NCI-H69 (cell line): ENCODE measurements at regions not wholly inside any gene's neighbourhood (a gene's known extent, or its start where the extent isn't known, plus 50 kb on each side); places are given as distances from the start of the nearest gene placed in this dataset.
A peak's percentile ranks its signal among the peaks of the same experiment; 100 is the strongest.
"Not testable (repeated sequence)": the region's sequence is repeated elsewhere in the genome, so short reads cannot be mapped to it uniquely, and the experiment has no call there.

Source experiments
- DNase-seq: peaks from one replicate; lab custom pipeline; 2025; lab: John Stamatoyannopoulos, UW

DNA sequence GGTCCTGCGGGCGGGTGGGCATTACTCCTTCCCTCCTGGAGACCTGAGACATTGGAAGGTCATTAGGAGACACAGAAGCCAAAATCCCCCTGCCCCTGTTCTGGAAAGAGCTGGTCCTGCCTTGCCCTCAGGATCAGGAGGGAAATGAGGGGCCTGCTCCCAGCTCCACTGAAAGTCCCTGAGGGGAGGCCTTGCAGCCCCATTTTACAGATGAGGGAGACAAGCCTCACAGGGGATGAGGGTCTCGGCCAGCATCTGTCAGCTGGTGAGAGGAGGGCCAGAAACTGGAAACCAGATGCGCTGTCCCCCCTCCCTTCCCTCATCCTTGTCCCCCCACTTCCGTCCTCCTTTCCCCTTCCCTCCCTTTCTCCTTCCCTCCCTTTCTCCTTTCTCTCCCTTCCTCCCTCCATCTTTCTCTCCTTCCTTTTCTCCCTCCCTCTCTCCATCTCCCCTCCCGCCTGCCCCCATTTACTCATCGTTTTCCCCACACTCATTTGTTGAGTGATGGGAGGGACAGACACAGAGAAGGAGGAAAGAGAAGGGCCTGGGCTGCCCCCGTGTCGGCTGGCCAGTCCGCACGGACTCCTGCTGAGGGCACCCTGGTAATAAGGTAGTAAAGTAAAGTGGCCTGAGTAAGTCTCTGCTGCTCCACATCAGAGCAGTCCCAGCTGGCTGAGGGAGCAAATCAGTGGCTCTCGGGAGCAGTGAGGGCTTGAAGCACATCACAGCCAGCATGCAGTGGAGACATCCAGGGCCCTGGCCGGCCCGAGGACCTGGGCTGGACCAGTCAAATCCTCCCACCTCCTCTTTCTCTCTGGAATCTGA lies 112.4 kb upstream of the ALDH1A3 start:
- no peak for DNase-seq

DNA sequence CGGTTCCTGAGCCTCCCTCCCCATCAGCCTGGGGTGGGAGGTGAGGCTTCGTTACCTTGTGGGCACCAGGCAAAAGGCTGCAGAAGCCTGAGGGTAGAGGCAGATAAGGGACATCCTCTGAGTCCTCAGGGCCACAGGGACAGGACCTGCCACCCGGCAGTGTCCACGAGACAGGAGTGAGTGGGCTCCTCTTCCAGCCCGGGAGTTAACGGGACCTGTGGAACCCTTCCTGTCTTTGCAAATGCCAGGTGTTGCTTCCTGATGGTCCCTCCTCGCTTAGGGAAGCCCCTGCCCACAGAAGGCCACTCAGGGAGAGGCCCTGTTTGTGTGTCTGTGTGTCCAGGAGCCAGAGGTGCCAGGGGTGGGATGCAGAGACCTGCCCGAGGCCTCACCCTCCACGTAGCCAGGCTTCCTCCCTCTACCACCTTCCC lies 111.1 kb upstream of the ALDH1A3 start:
- no peak for DNase-seq

DNA sequence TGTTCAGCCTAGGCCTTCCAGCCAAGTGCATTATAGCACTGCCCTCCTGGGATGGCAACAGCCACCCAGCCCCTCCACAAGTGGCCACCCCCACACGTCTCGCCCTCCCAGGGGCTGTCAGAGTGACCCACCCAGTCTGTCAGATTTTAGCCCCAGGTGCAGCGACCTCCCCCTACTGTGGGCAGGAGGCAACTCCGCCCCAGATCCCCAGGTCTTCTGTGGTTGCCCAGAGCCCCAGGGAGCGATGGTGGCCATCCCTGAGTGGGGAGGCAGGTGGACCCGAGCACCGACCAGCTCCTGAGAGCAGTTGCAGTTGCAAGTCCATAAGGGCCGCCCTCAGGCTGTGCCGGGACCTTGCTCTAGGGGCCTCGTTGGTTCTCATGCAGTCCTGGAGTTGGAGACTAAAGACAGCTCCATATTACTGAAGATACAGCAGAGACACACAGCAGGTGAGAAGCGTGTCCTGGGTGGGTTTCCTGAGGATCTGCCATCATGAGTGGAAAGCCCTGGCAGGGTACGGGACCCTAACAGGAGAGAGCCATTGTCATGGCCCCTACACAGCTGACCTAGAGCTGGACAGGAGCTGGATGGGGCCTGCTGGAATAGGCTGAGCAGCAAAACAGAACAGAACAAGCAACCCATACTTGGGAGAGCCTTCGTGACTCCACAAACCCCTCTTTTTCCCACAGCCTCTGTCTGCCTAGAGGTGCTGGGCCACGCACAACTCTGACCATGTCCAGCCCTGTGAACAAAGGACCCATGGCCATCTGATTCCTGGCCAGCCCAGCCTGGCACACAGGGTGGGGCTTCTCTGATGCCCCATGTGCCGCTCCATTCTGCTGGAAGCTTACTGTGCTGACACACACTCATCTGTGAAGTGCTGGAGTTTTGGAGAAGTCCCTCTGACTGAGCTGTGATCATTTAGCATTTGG lies 110.3 kb upstream of the ALDH1A3 start:
- DNase-seq = no peak

DNA sequence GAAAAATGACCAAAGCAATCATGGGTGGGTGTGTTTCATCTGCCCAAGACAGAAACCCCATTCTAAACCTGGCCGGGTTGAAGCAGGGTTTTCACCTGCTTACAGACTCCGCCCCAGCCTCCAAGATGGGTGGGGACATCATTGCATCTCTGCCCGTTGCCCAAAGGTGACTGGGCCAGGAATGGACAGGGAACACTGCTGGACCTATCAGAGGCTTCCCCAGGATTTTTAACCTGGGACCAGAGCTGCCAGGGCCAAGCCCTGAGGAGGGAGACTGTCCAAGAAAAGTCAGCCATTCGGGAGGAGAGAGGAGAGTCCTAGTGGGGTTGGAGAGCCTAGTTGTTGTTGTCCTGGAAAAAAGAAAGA lies 109.7 kb upstream of the ALDH1A3 start:
- no peak for DNase-seq

DNA sequence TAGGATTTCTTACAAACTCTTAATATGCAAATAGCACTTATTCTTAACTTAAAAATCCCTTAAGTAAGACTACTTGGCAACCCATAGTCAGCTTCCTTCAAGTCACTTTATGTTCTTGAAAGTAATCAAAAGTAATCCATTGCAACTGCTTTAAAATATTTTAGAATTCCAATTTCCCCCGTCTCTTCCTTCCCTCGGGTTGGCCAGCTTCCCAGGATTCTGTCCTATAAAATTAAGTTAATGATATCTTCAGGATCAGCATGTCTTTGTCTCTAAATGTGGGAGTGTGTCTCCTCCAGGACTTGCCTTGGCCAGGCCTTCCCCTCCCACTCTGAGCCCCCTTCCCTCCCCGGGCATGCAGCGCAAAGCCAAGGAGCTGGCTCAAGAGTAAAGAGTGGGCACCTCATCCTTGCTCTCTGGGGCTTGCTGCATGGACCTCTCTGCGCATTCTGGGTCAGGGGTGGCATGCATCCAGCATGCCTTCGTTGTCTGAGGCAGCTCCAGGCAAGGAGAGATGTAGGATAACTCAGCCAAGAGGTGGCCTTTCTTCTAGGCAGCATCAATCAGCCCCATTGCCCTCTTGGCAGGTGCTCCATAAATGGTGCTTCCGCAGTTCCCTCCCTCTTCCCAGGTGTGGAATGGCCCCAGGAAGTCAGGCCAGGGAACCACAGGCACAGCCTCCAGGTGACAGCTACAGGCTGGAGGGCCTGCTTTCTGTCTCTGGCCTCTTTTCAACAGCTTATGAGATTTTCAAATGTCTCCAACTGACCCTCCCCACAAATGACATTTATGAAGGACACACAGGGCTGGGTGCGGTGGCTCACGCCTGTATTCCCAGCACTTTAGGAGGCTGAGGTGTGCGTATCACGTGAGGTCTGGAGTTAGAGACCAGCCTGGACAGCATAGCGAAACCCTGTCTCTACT lies 108.7 kb upstream of the ALDH1A3 start:
- DNase-seq = peak; percentile 8

DNA sequence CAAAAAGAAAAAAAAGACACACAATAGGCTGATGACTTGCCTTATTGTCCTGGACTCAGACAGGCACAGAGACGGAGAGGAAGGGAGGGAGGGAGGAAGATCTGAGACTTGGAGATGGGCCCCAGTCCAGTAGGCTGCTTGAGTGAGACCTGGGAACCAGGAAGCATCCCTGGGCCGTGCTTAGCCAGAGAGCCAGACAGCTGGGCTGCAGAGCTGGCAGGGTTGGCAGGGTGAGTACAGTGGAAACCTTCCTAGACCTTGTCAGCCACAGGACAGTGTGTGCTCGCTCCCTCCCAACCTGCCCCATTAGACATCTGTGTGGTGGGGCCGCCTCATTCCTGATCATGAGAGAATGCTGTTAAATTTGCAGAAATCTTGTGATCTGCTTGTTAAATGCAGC lies 107.9 kb upstream of the ALDH1A3 start:
- DNase-seq = no peak

DNA sequence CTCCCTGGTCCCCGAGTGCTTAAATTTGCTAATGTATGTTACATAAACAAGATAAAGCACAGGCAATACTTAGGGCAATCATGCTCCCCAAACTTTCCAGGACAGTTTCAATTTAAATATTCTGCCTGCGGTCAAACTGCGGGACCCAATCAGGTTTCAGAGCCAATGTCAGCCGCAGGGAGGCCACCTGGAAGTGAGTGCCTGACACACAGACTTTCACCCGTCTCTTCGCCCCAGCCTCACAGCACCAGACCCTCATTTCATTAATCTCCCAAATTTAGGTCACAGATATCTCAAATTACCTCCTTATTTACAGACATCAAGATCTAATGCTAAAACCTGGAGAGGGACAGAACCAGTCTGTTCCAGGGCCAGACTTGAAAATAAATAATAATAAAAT lies 107.2 kb upstream of the ALDH1A3 start:
- no peak for DNase-seq

DNA sequence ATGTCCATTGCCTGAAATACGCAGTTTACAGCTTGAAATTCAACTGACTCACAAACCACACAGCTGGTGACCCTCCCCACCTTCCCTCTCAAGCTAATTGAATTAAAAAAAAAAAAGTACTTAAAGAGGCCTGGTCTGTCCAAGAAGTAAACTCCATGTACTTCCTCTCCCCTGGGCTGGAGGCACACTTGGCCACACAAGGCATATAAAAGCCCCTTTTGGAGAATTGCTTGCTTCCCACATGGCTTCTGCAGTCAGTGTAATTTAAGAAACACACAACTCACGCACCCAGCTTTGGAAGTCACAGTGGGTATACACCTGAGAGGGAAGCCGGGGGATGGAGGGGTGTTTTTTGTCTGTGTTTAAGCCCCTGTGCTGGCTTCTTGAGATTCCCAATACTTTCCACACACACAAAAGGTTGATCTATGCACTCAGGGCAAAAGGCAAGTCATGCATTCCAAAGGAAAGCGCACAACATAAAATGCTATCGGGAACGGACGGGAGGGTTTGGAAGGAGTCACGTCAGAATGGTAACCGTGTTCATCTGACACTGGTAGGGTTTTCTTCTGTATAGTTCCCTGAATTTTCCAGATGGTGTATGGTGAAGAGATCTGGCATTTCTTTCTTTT lies 106.6 kb upstream of the ALDH1A3 start:
- DNase-seq = no peak

DNA sequence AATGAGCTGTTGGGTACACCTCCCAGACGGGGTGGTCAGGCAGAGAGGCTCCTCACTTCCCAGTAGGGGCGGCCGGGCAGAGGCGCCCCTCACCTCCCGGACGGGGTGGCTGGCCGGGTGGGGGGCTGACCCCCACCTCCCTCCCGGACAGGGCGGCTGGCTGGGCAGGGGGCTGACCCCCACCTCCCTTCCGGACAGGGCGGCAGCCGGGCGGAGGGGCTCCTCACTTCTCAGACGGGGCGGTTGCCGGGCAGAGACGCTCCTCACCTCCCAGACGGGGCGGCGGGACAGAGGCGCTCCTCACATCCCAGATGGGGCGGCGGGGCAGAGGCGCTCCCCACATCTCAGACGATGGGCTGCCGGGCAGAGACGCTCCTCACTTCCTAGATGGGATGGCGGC lies 105.6 kb upstream of the ALDH1A3 start:
- DNase-seq = not testable (repeated sequence)

DNA sequence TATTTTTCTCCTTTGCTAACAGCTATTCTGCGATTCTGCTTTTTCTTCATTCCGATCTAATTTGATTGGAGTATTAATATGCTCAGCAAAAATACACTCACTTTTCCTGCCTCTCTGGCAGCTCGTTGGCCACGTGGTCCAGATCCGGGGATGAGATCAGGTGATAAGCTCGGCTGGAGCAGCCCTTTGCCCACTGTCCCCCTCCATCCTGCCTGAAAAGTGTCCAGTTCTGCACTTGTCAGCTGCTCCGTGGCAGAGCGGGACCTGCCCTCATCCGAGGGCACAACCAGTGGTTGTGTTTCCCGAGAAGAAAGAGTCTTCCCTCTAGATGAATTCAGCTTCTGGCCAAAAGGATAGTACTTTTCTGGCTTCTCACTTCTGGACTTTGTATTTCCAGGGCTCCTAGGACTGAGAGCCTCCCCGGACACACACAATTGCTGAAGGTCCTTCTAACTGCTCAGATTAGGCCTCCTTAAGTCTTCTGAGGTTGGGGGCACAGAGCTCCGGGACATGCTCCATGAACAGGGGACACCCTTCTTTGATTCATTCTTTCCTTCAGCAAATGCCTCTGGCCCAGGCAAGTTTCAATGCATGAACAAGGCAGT lies 103.9 kb upstream of the ALDH1A3 start:
- no peak for DNase-seq

DNA sequence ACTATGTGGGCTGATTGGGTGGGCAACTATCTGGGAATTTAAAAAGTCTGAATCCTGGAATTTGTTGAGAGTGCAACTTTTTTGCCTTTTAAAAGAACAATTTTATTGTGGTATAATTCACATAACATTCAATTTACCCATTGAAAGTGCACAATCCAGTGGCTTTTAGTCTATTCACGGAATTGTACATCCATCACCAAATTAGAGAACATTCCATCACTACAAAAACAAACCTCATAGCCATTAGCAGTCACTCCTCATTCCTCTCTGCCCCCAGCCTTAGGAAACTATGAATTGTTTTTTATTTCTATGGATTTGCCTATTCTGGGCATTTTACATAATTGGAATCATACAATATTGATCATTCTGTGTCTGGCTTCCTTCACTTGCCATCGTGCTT lies 101.8 kb upstream of the ALDH1A3 start:
- DNase-seq = no peak

DNA sequence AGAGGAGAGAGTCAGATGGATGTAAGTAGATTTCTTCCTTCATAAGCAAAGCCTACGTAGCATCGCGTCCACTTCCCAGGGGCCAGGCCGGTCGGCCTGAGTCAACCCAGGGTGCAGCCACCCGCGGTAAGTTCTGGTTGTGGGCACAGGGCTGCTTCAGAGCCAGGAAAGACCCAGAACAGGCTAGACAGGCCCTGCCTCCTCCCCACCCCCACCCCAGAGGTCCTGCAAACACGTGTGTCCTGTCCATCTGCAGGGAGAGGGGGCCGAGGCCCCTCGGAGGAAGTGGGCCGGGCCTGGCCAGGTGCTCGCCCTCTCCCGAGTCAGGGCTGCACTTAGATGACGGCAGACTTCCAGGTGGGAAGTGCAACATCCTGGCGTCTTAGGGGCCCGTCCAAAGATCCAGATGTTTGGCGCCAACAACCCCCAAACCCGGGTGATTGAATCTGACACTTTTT lies 100.8 kb upstream of the ALDH1A3 start:
- no peak for DNase-seq

DNA sequence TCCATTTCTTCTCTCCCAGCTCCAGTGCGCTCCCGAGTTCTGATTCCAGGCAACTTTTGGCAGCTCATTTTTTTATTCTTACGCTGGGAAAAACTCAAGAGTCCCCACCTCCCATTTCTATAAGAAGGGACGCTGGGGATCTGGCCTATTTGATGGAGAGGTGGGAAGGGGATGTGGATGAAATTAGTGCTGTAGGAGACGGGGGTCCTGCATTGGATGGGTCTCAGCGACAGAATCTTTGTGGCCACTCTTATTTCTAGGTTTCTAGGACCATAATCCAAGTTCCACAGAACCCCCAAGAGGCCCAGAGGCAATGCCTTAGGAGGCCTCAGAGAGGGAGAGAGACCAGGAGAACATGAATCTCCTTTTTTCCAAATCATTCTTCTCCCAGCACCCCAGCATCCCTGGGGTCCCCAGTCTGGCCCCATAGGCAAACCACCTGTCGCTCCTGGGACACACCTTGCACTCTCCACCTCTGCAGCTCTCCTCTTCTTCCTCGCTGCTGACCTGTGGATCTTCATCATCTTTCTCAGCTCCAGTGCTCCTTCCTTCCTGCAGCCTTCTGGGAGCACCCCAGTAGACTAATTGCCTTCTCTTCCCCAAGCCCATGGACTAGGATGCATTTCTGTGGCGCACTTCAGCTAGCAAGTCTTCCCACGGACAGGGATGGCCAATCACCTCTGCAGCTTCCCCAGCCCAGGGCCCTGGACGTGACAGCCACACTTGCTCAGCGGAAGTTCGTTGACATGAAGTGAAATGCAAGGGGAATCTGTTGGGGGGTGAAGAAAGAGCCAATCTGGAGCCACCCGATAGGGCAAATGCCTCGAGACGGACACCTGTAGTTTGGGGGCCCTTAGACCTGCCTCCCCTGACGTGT lies 100.1 kb upstream of the ALDH1A3 start:
- no peak for DNase-seq

DNA sequence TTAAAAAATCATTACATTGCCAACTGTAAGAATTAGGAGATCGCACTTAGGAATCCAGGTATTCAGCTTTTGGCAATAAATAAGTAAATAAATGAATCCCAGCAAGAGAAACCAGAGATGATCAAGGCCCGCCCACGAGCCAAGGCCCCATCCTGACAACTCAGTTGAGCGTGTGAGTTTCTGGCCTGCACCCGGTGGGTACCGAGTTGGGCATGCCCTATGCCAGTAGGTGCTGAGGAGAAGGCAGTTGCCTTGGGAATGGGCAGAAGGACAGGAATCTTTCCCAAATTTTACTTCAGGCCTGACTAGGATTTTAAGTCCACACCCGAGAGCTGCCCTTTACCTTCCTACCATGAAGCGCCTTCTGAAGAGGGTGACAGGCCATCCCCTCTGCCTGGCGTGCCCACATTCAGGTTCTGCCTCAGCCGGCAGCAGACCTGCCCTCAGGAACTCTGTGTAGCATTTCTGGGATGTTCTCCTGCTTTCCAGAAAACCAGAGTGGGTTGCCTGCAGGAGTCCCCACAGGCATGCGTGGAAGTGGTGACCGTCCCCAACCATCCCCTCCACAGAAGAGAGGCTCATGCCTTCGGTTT lies 99.3 kb upstream of the ALDH1A3 start:
- no peak for DNase-seq

DNA sequence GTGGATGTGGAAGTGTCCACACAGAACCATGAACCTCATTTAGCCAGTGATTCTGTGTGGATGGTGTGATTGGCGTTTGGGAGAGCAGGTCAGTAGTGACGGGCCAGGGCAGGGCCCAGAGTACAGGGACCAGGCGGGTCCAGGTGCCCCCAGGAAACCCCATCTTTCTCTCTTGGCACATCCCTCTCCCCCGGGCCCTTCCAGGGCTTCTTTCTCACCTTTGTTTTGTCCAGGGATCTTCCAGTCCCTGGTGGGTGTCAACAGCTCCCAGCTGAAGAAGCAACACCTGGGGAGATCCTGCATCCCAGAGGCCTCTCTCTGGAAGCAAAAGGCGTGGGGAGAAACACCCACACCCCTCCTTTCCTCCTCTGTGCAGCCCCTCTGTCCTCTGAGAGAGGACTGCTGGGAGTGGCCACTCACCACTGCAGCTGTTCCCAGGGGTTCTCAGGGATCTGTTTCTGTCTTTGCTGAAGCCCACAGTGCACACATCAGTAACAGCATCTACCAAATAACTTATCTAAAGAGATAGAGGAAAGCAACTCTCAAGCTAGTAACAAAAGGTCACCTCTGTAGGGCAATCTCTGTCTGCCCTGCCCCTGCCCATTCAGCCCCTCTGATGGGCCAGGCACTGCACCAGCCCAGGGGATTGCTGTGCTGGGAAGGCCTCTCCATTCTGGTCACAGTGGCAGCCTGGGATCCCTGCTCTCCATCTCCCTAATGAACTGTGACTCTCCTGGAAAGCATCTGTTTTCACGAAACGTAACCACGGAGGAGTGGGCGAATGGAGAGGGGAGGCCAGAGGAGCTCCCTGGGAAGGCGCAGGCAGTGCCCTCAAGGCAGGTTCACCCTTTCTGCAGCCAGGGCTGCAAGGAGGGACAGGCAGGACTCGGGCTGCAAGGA lies 98.3 kb upstream of the ALDH1A3 start:
- DNase-seq = no peak

DNA sequence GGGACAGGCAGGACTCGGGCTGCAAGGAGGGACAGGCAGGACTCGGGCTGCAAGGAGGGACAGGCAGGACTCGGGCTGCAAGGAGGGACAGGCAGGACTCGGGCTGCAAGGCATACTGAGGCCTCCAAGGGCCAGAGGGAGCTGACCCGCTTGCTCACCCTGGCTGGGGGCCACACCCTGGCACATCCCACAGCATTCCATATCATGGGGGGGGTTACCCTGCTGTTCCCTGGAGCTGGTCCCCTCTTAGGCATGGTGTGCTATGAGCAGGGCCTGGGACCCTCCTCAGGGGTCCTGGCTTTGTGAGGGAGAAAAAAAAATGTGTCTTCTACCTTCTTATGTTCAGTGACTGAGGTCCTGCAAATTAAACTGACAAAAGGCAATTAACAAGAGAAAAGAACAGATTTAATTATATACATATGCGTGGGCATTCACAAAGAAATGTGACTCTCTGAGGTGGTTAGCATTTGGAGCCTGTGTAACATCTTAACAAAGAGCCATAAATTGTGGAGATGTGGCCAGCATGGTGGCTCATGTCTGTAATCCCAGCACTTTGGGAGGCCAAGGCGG lies 97.6 kb upstream of the ALDH1A3 start:
- no peak for DNase-seq

DNA sequence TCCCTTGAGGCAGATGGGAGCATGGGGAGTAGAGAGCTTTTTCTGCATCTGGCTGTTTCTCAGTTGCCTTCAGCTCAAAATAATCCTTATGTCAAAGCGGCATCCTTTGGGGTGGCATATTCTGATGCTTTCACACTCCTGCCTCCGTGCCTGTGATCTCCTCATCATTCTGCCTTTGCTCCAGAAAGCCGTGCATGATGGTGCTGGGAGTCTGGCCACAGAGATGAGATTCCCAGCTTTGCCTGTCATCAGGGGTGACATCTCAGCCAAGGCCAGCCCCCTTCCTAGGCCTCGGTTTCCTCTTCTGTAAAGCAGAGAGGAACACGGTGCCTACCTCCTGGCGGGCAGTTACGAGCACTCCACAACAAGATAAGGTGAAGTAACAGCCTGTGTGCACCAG lies 96.3 kb upstream of the ALDH1A3 start:
- no peak for DNase-seq

DNA sequence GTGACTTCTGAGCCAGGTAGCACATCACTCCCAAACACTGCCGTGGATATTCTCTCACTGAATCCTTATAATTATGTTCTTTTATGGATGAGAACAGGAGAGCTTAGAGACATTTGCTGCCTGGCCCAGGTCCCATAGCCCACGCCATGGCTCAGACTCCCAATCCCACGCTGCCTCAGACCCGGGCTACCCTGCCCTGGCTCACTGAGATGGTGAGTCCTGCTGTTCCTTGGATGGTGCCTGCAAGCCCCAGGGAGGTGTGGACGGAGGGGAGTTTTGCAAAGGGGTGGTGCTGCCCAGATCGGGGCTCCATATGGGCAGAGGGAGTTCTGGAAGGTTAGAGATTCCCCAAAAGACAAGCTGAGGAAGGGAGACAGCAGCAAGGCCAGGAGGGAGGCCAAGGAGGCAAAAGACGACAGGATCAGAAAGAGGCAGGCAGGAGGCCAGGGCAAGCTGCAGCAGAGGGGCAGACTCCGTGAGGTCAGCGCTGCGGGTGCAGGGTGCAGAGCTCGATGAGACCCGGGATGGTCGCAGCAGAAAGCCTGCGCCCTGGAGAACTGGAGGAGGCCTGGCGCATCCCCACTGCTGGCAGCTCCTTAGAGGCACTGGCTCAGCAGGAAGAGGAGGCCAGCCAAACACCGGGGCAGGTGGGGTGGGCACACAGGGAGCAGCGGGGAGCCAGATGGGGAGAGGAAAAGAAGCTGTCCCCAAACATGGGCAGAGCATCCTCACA lies 95.7 kb upstream of the ALDH1A3 start:
- DNase-seq = no peak
